ENCODE measurements at regions not wholly inside any gene's neighbourhood (a gene's known extent, or its start where the extent isn't known, plus 50 kb on each side); places are given as distances from the start of the nearest gene placed in this dataset.

DNA sequence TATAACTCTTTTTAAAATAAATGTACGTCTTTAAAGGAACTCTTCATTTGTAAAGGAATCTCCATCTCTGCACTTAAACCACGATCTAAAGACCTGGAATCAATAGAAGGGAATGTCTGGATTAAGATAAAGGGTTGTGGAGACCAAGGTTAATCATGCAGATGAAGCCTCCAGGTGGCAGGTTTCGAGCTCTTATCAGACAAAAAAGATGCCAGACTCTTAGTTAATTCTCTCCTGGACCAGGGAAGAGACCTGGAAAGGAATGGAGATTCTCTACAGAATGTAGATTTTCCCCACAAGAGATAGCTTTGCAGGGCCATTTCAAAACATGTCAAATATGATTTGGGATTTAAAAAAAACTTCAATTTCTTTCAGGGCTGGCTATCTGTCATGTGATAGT is 71.5 kb upstream of the SSTR4 start:
- Histone ChIP-seq H4K5ac (ENCODE audit: insufficient read length, low read depth, low read length) (no peak overlapping the region), H3K23me2 (ENCODE audit: insufficient read length, low read depth, low read length, poor library complexity, severe bottlenecking) (no peaks in the 10 kb centered on the region), H3K27ac (ENCODE audit: insufficient read length, low read depth, low read length) (no peak overlapping the region), H2BK120ac (ENCODE audit: low read depth, low read length, poor library complexity, severe bottlenecking) (no peak overlapping the region), H3K79me2 (ENCODE audit: insufficient read depth, low read length) (no peaks in the 10 kb centered on the region), H3T11ph (ENCODE audit: low read length) (no peak overlapping the region), H3K23ac (ENCODE audit: insufficient read length, low read depth, low read length) (no peak overlapping the region), H3K4me1 (ENCODE audit: insufficient read depth, low read length) (no peaks in the 10 kb centered on the region), H2AK5ac (ENCODE audit: insufficient read length, low read length) (no peak overlapping the region), H2AFZ (ENCODE audit: low read length) (no peak overlapping the region), H3K14ac (ENCODE audit: insufficient read depth, low read length) (no peak overlapping the region), H3K18ac (ENCODE audit: insufficient read length, low read depth, low read length) (no peak overlapping the region), H3K4me2 (ENCODE audit: insufficient read depth, insufficient read length, low read length) (no peak overlapping the region), H4K20me1 (ENCODE audit: control insufficient read depth, insufficient read depth, insufficient read length) (no peaks in the 10 kb centered on the region), H3K27me3 (ENCODE audit: insufficient read depth, low read length) (no peaks in the 10 kb centered on the region), H2BK15ac (ENCODE audit: low read depth, low read length) (no peak overlapping the region), H2BK20ac (ENCODE audit: low read depth, low read length, poor library complexity, severe bottlenecking) (no peak overlapping the region), H3K9ac (ENCODE audit: extremely low read depth, insufficient read length, low read length) (no peak overlapping the region), H3K4ac (ENCODE audit: low read depth, low read length) (no peak overlapping the region), H3K79me1 (ENCODE audit: insufficient read depth, low read depth, low read length, poor library complexity, severe bottlenecking) (no peaks in the 10 kb centered on the region), H4K91ac (ENCODE audit: insufficient read length, low read depth, low read length) (no peak overlapping the region), H2BK12ac (ENCODE audit: insufficient read length, low read depth, low read length) (no peak overlapping the region), H3K56ac (ENCODE audit: insufficient read length, low read depth, low read length) (no peak overlapping the region), H3K9me3 (ENCODE audit: control insufficient read depth, low read depth, low read length) (no peaks in the 10 kb centered on the region), H2BK5ac (ENCODE audit: insufficient read length, low read length) (no peak overlapping the region), H4K8ac (replicated peaks; ENCODE audit: insufficient read length, low read depth, low read length) (no peak overlapping the region)
- no CpG with 5 or more reads among the region's 3 CpGs for WGBS (ENCODE audit: extremely low coverage, insufficient read length, low lambda C conversion rate)
- H3K9me3 Mint-ChIP-seq = peaks cover 3 to 6% of the 10 kb centered on the region in 2 experiments; a peak in 3 of 5 replicates
- no peak for DNase-seq
- no peaks in the 10 kb centered on the region for H3K36me3 Mint-ChIP-seq (ENCODE audit: insufficient read depth in 1 of 3, low read depth in 3 of 3)
- H3K4me3 Mint-ChIP-seq = no peak overlapping the region
- H3K27me3 Mint-ChIP-seq (ENCODE audit: low read depth) = peaks cover 11% of the 10 kb centered on the region
- H3K27ac Mint-ChIP-seq = no peak overlapping the region
- peaks cover 13 to 14% of the 10 kb centered on the region in 2 experiments for H3K4me1 Mint-ChIP-seq
- TF ChIP-seq, protein P1, sequence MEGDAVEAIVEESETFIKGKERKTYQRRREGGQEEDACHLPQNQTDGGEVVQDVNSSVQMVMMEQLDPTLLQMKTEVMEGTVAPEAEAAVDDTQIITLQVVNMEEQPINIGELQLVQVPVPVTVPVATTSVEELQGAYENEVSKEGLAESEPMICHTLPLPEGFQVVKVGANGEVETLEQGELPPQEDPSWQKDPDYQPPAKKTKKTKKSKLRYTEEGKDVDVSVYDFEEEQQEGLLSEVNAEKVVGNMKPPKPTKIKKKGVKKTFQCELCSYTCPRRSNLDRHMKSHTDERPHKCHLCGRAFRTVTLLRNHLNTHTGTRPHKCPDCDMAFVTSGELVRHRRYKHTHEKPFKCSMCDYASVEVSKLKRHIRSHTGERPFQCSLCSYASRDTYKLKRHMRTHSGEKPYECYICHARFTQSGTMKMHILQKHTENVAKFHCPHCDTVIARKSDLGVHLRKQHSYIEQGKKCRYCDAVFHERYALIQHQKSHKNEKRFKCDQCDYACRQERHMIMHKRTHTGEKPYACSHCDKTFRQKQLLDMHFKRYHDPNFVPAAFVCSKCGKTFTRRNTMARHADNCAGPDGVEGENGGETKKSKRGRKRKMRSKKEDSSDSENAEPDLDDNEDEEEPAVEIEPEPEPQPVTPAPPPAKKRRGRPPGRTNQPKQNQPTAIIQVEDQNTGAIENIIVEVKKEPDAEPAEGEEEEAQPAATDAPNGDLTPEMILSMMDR (conservative IDR thresholded peaks at IDR 0.05) = 0 out of 3 replicates have a peak, but pooled peaks have one; percentile 14
